GM12865 (cell line): ENCODE measurements at regions not wholly inside any gene's neighbourhood (a gene's known extent, or its start where the extent isn't known, plus 50 kb on each side); places are given as distances from the start of the nearest gene placed in this dataset.
"Not testable (repeated sequence)": the region's sequence is repeated elsewhere in the genome, so short reads cannot be mapped to it uniquely, and the experiment has no call there.

ENCODE experiments used
- DNase-seq: peaks from one replicate; pipeline ENCODE4 v3.0.0; 2010; ENCODE audit warnings: low read depth
- H3K4me3 ChIP-seq: 2 replicates; pipeline ENCODE4 v1.5.1; 2011; ENCODE audit warnings: mild to moderate bottlenecking, low read depth, low read length, control low read depth
- TF ChIP-seq, protein P1 (sequence below): IDR thresholded peaks from 2 replicates; pipeline ENCODE4 v1.5.1; 2011; ENCODE audit warnings: low read length, control low read depth, low read depth, inconsistent platforms; ENCODE audit not compliant: insufficient read depth; ENCODE audit errors: missing control alignments

DNA sequence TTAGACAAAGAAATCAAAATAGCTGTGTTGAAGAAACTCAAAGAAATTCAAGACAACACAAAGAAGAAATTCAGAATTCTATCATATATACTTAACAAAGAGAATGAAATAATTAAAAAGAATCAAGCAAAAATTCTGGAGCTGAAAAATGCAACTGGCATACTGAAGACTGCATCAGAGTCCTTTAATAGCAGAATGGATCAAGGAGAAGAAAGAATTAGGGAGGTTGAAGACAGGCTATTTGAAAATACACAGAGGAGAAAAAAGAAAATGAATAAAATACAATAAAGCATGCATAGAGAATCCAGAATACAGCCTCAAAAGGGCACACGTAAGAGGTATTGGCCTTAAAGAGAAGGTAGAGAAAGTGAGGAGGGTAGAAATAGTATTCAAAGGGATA is 179.5 kb upstream of the SPIN4 start:
- TF ChIP-seq, protein P1, sequence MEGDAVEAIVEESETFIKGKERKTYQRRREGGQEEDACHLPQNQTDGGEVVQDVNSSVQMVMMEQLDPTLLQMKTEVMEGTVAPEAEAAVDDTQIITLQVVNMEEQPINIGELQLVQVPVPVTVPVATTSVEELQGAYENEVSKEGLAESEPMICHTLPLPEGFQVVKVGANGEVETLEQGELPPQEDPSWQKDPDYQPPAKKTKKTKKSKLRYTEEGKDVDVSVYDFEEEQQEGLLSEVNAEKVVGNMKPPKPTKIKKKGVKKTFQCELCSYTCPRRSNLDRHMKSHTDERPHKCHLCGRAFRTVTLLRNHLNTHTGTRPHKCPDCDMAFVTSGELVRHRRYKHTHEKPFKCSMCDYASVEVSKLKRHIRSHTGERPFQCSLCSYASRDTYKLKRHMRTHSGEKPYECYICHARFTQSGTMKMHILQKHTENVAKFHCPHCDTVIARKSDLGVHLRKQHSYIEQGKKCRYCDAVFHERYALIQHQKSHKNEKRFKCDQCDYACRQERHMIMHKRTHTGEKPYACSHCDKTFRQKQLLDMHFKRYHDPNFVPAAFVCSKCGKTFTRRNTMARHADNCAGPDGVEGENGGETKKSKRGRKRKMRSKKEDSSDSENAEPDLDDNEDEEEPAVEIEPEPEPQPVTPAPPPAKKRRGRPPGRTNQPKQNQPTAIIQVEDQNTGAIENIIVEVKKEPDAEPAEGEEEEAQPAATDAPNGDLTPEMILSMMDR, result no peak
- no peak overlapping the region for H3K4me3 ChIP-seq
- DNase-seq, result no peak

GRCh38 chrX:63529961-63530360 is 178.8 kb upstream of the SPIN4 start:
- H3K4me3 ChIP-seq, result no peak overlapping the region
- DNase-seq, result no peak
- TF ChIP-seq, protein P1, result no peak

DNA sequence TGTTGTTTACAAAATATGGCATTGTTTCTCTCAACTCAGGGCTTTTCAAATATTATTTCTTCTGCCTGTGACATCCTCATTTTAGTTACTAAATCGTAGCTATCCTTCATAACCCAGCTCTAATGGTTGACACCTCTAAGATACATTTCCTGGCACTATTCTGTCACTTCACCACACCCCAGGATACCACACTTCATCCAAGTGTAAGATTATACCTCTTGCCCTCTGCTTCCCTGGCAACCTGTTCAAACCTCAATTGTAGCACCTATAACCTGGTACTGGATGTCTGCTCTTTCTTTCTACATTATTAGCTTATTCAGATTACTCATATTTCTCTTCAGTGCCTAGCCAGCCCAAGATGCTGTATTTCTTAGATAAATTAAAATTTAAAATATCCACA is 175.7 kb upstream of the SPIN4 start:
- no peak overlapping the region for H3K4me3 ChIP-seq
- TF ChIP-seq, protein P1, result no peak

DNA sequence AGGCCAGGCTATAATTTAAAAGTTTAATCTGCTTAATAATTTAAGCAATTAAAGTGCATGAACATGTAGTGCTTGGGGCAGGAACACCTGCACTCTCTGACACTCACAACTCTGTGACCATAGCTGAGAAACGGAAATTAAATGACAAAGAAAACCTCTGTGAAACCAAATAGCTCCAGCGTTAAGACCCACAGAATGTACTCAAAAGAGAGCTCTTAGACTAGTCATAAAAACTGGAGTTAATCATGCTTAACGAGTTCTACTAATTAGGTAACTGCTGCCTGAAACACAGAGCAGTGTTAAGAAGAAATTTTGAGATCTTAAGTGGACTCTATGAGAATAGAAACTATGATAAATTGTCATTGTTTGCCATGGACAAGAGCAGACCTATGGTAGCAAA is 174.4 kb upstream of the SPIN4 start:
- DNase-seq, result peak; percentile 49
- TF ChIP-seq, protein P1, result no peak
- H3K4me3 ChIP-seq, result no peak overlapping the region

More for the DNA sequence above, 175.7 kb upstream of the SPIN4 start:
- no peak for DNase-seq

DNA sequence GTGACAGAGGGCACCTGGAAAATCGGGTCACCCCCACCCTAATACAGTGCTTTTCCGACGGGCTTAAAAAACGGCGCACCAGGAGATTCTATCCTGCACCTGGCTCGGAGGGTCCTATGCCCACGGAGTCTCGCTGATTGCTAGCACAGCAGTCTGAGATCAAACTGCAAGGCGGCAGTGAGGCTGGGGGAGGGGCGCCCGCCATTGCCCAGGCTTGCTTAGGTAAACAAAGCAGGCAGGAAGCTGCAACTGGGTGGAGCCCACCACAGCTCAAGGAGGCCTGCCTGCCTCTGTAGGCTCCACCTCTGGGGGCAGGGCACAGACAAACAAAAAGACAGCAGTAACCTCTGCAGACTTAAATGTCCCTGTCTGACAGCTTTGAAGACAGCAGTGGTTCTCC is 168.2 kb upstream of the SPIN4 start:
- H3K4me3 ChIP-seq, result not testable (repeated sequence)

DNA sequence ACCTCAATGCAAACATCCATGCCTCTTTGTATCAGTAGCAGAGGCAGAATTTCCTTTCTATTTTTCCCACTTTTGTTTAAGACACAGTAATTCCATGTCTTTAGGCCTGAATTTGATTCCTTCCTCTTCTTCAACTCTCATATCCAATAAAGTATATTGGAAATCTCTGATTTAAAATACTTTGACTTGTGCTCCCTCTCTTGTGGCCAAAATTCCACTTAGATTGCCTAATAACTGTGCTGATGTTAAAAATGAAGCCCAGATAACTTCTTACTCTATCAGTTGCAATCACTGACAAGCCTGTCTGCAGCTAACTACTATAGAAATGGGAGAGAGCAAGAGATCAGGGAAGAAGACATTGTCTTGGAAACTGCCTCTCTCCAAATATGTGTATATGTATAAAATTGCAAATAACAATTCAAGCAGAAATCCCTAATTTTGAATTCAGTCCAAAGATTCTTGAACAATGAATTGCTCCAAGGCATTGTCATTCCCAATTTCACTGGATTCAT is 163.5 kb upstream of the SPIN4 start:
- no peak overlapping the region for H3K4me3 ChIP-seq
- TF ChIP-seq, protein P1, result no peak
- no peak for DNase-seq

More for the DNA sequence above, 168.2 kb upstream of the SPIN4 start:
- DNase-seq, result not testable (repeated sequence)

DNA sequence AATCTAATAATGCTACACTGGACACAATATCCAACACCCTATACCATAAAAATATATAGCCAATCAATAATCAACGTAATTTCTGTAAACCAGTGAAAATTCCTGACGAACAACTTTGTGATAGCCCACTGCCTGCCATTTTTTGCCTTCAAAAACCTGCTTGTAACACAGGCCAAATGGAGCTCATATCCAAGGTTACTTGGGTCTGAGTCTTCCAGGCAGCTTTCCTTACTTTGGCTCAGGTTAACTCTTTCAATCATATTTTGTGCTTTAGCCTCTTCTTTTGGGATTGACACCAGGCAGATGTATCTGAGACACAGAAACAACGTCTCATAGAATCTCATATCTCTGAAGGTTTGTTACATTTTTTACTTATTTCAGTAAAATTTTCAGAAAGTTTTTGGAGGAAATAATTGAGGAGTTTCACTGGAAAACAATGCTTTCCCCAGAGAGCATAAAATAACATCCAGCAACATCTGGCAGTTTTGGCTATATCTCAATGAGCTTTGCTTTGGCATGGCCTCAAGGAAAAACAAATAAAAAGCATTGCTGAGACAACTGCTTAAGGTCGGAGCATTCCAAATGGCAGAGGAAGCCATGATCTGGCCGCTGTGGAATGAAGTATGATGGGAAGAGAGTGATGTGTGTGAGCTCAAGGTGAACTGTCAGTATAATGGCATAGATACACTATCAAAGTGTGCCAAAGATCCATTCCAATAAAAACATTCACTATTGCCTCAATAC is 162.9 kb upstream of the SPIN4 start:
- TF ChIP-seq, protein P1, result no peak
- H3K4me3 ChIP-seq, result no peak overlapping the region
- no peak for DNase-seq
